ENCODE measurements at regions not wholly inside any gene's neighbourhood (a gene's known extent, or its start where the extent isn't known, plus 50 kb on each side); places are given as distances from the start of the nearest gene placed in this dataset.

DNA sequence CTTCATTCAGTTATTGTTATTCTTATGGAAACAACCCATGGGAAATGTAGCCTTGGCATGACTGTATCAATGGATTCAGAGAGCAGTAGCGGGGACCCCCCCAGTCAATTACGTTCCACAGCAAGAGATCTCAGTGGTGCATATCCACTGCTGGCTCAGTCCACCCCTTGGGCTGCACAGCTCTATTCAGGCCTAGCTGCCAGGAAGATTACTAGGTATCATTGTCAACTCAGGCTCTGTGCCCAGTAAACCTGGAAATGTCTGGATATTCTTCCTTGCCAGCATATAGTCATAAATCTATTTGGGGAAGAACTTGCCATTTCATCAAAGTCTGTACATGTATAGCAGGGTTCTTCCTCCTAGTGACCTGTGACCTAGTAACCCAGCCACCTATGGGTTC, 128.1 kb upstream of the CCDC54 start:
- DNase-seq (no peak), ATAC-seq (ENCODE audit: low FRiP score in 2 of 2) (no peak)
- TF ChIP-seq, protein P1, sequence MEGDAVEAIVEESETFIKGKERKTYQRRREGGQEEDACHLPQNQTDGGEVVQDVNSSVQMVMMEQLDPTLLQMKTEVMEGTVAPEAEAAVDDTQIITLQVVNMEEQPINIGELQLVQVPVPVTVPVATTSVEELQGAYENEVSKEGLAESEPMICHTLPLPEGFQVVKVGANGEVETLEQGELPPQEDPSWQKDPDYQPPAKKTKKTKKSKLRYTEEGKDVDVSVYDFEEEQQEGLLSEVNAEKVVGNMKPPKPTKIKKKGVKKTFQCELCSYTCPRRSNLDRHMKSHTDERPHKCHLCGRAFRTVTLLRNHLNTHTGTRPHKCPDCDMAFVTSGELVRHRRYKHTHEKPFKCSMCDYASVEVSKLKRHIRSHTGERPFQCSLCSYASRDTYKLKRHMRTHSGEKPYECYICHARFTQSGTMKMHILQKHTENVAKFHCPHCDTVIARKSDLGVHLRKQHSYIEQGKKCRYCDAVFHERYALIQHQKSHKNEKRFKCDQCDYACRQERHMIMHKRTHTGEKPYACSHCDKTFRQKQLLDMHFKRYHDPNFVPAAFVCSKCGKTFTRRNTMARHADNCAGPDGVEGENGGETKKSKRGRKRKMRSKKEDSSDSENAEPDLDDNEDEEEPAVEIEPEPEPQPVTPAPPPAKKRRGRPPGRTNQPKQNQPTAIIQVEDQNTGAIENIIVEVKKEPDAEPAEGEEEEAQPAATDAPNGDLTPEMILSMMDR (IDR thresholded peaks at IDR 0.05), result no peak
- TF ChIP-seq EP300 (IDR thresholded peaks at IDR 0.05), result no peak
- TF ChIP-seq POLR2A (IDR thresholded peaks at IDR 0.05), result no peak
- TF ChIP-seq POLR2AphosphoS5 (IDR thresholded peaks at IDR 0.05), result no peak
- WGBS, 2 donors, result 92 to 94% methylated on average over 2 of the region's 2 CpGs
- H3K36me3 ChIP-seq, result peaks cover 0 to 37% (median 2%) of the 10 kb centered on the region in 4 donors
- no peaks in the 10 kb centered on the region for H3K9me3 ChIP-seq
- H3K27ac ChIP-seq, result no peak overlapping the region
- no peaks in the 10 kb centered on the region for H3K4me1 ChIP-seq
- no peaks in the 10 kb centered on the region for H3K27me3 ChIP-seq
- H3K4me3 ChIP-seq, result no peak overlapping the region

DNA sequence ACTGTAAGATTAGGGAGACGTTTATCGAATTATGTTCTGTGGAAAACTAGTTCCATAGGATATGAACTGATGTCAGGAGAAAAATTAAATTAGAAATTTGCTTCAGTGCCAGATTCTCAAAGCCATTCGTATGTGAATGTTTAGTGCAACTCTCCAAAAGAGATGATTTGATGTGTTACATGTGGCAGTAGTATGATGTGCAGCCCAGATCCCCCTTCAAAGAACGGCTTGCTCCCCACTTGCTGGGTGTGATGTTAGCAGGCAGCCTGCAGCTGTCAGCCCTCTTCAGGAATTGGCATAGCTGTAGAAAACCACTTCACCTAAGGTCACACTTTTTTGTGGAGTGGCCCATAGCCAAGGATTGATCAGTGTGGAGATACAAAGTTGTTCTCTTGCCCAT, 127.0 kb upstream of the CCDC54 start:
- H3K27ac ChIP-seq, result no peak overlapping the region
- 86 to 87% methylated on average over 4 of the region's 4 CpGs for WGBS, 2 donors

DNA sequence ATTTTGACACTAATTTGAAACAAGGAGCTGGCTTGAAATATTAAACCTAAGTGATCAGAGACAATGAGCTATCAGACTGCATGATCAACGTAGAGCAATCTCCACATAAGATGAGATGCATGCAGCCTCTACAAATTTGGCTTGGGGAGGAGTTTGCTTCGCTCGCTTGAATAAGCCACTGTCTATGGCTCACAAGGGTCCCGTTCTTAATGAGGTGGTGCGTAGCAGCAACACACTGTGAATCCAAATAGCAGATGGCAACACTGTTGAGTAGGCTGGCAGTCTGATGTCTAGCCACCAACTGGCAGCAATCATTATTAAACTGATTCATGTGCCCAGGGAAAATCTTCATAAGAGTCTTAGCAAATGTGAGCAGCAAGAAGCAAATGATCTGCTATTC, 125.4 kb upstream of the CCDC54 start:
- Histone ChIP-seq H3K9me3 (no peaks in the 10 kb centered on the region), H3K4me3 (no peak overlapping the region), H3K27me3 (no peaks in the 10 kb centered on the region), H3K36me3 (peaks cover 0 to 21% (median 2%) of the 10 kb centered on the region in 4 donors), H3K27ac (no peak overlapping the region), H3K4me1 (no peaks in the 10 kb centered on the region)
- no peak for DNase-seq
- no peak for TF ChIP-seq POLR2A (IDR thresholded peaks at IDR 0.05)
- TF ChIP-seq EP300 (IDR thresholded peaks at IDR 0.05), result no peak
- no peak for TF ChIP-seq POLR2AphosphoS5 (IDR thresholded peaks at IDR 0.05)
- TF ChIP-seq, protein P1 (IDR thresholded peaks at IDR 0.05), result no peak
- 91 to 95% methylated on average over 5 of the region's 5 CpGs for WGBS, 2 donors
- no peak for ATAC-seq (ENCODE audit: low FRiP score in 2 of 2)

More for the DNA sequence above, 127.0 kb upstream of the CCDC54 start:
- H3K4me1 ChIP-seq, result no peaks in the 10 kb centered on the region
- H3K27me3 ChIP-seq, result no peaks in the 10 kb centered on the region
- no peaks in the 10 kb centered on the region for H3K9me3 ChIP-seq
- DNase-seq, result no peak
- peaks cover 0 to 37% (median 2%) of the 10 kb centered on the region in 4 donors for H3K36me3 ChIP-seq
- H3K4me3 ChIP-seq, result no peak overlapping the region
- ATAC-seq (ENCODE audit: low FRiP score in 2 of 2), result no peak
- TF ChIP-seq POLR2A (IDR thresholded peaks at IDR 0.05) (no peak), POLR2AphosphoS5 (IDR thresholded peaks at IDR 0.05) (no peak), EP300 (IDR thresholded peaks at IDR 0.05) (no peak)
- TF ChIP-seq, protein P1 (IDR thresholded peaks at IDR 0.05), result no peak

DNA sequence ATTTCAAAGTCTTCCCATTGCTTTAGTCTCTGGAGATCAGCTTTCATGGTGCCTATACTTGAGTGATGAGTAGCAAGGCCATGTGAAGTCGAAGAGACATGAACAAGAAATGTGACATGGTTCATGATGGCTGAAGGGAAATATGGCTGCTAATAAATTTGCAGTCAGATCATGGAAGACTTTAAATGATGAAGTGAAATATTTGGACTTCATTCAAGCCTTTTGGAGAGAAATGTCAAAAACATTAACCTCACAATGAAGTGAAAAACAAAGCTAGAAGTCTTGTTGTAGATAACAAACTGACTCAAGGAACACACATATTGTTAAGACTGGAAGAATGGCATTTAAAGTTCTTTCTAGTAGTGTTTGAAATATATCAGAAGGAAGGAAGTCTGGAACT, 120.3 kb upstream of the CCDC54 start:
- Histone ChIP-seq H3K9me3 (no peaks in the 10 kb centered on the region), H3K4me3 (no peak overlapping the region), H3K27me3 (no peaks in the 10 kb centered on the region), H3K36me3 (no peaks in the 10 kb centered on the region), H3K4me1 (peaks cover 0 to 4% (median 2%) of the 10 kb centered on the region in 4 donors), H3K27ac (no peak overlapping the region)
- WGBS, 2 donors, result 0% methylated on average over 1 of the region's 1 CpG
- no peak for DNase-seq
- no peak for ATAC-seq (ENCODE audit: low FRiP score in 2 of 2)
- TF ChIP-seq EP300 (IDR thresholded peaks at IDR 0.05) (no peak), POLR2A (IDR thresholded peaks at IDR 0.05) (no peak), POLR2AphosphoS5 (IDR thresholded peaks at IDR 0.05) (no peak)
- TF ChIP-seq, protein P1 (IDR thresholded peaks at IDR 0.05), result no peak

DNA sequence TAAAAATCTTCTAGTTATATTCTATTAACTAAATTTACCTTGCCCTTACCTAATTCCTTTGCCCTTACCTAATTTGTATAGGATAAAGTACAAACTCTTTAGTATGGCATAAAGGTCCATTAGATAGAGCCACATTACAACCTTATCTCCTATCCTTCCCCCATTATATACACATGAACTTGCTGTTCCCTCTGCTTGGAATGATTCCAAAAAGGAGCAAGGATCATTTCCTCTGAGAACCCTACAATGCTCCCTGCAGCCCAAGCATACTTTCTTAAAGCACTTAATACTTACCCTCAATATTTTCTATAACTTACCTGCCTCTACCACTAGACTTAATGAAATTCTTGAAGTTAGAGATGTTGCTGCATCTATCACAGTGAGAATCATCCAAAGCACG, 118.9 kb upstream of the CCDC54 start:
- DNase-seq, result no peak
- WGBS, 2 donors, result 57 to 89% methylated on average over 1 of the region's 1 CpG

More for the DNA sequence above, 118.9 kb upstream of the CCDC54 start:
- no peaks in the 10 kb centered on the region for H3K27me3 ChIP-seq
- H3K9me3 ChIP-seq, result no peaks in the 10 kb centered on the region
- H3K4me3 ChIP-seq, result no peak overlapping the region
- peaks cover 0 to 4% (median 4%) of the 10 kb centered on the region in 4 donors for H3K4me1 ChIP-seq
- no peaks in the 10 kb centered on the region for H3K36me3 ChIP-seq
- no peak for ATAC-seq (ENCODE audit: low FRiP score in 2 of 2)
- H3K27ac ChIP-seq, result peak overlapping the region in 1 of 4 donors; percentile 7
- TF ChIP-seq POLR2AphosphoS5 (IDR thresholded peaks at IDR 0.05) (no peak), EP300 (IDR thresholded peaks at IDR 0.05) (no peak), POLR2A (IDR thresholded peaks at IDR 0.05) (no peak)
- TF ChIP-seq, protein P1 (IDR thresholded peaks at IDR 0.05), result no peak

Measured in upper lobe of left lung (tissue), 6 donors.